OCI-LY1 (cell line): ENCODE measurements at regions not wholly inside any gene's neighbourhood (a gene's known extent, or its start where the extent isn't known, plus 50 kb on each side); places are given as distances from the start of the nearest gene placed in this dataset.

Experiments
- H2AFZ ChIP-seq: fragments of 200-600 bp; sonication (generic), shearing (Covaris generic); 2 replicates; pipeline ENCODE4 v1.6.0; 2014; ENCODE audit warnings: antibody characterized with exemption, mild to moderate bottlenecking, low read length
- H3F3A ChIP-seq: fragments of 200-600 bp; sonication (generic), shearing (Covaris generic); 2 replicates; pipeline ENCODE4 v1.6.0; 2014; ENCODE audit warnings: mild to moderate bottlenecking, antibody characterized with exemption, low read length, moderate library complexity; ENCODE audit not compliant: insufficient read depth
- H3K27ac ChIP-seq: fragments of 200-600 bp; sonication (generic); 2 replicates; pipeline ENCODE4 v1.5.1; 2014; ENCODE audit warnings: low read length, mixed run types, mild to moderate bottlenecking, low read depth; ENCODE audit not compliant: poor library complexity, severe bottlenecking
- H3K27me3 ChIP-seq: fragments of 200-600 bp; sonication (generic); 2 replicates; pipeline ENCODE4 v1.6.0; 2014; ENCODE audit warnings: antibody characterized with exemption, mild to moderate bottlenecking, low read length, moderate library complexity; ENCODE audit not compliant: insufficient read depth
- H3K36me3 ChIP-seq: fragments of 200-600 bp; sonication (generic); 2 replicates; pipeline ENCODE4 v1.6.1; 2014; ENCODE audit warnings: mild to moderate bottlenecking, antibody characterized with exemption, low read length, moderate library complexity, mixed read lengths; ENCODE audit not compliant: insufficient read depth
- H3K4me1 ChIP-seq: fragments of 200-600 bp; sonication (generic); 2 replicates; pipeline ENCODE4 v1.5.1; 2014; ENCODE audit warnings: mild to moderate bottlenecking, low read length, moderate library complexity; ENCODE audit not compliant: insufficient read depth, severe bottlenecking
- H3K4me2 ChIP-seq: fragments of 200-600 bp; sonication (generic), shearing (Covaris generic); 2 replicates; pipeline ENCODE4 v1.6.1; 2014; ENCODE audit warnings: low read length
- H3K4me3 ChIP-seq: fragments of 200-600 bp; sonication (generic); 2 replicates; pipeline ENCODE4 v1.5.1; 2014; ENCODE audit warnings: low read length, low read depth, mild to moderate bottlenecking, mixed read lengths; ENCODE audit not compliant: poor library complexity, severe bottlenecking
- H3K79me2 ChIP-seq: fragments of 200-600 bp; shearing (Covaris generic); 2 replicates; pipeline ENCODE4 v1.6.1; 2016; ENCODE audit warnings: mixed run types, low read length, mixed read lengths; ENCODE audit not compliant: insufficient read depth
- H3K9ac ChIP-seq: fragments of 200-600 bp; sonication (generic), shearing (Covaris generic); 2 replicates; pipeline ENCODE4 v1.6.1; 2014; ENCODE audit warnings: mild to moderate bottlenecking, low read length, mixed read lengths
- H3K9me2 ChIP-seq: fragments of 200-600 bp; sonication (generic), shearing (Covaris generic); 2 replicates; pipeline ENCODE4 v1.6.1; 2014; ENCODE audit warnings: low read depth, mild to moderate bottlenecking, low read length, mixed read lengths
- H3K9me3 ChIP-seq: fragments of 200-600 bp; shearing (Covaris generic); 2 replicates; pipeline ENCODE4 v1.6.1; 2014; ENCODE audit warnings: low read length, mixed read lengths
- H4K20me1 ChIP-seq: fragments of 200-600 bp; sonication (generic), shearing (Covaris generic); 2 replicates; pipeline ENCODE4 v1.6.0; 2016; ENCODE audit warnings: mild to moderate bottlenecking, low read length; ENCODE audit not compliant: insufficient read depth
- CTCF ChIP-seq: fragments of 200-600 bp; sonication (generic), shearing (Covaris generic); IDR thresholded peaks from 2 replicates; pipeline ENCODE4 v1.5.1; 2017; ENCODE audit warnings: mild to moderate bottlenecking, antibody characterized with exemption, low read length, moderate library complexity, mixed read lengths
- EZH2 ChIP-seq: fragments of 200-600 bp; sonication (generic), shearing (Covaris generic); IDR thresholded peaks from 2 replicates; pipeline ENCODE4 v1.8.0; 2017; ENCODE audit warnings: borderline replicate concordance, mixed run types, mild to moderate bottlenecking, antibody characterized with exemption, low read length, moderate library complexity, mixed read lengths

GRCh38 chr5:154559398-154560276, 81.6 kb upstream of the HAND1 start:
- Histone ChIP-seq H3K9me2 (no peaks in the 10 kb centered on the region), H3K27me3 (0 out of 2 replicates have a peak, but pooled peaks cover 3% of the 10 kb centered on the region), H3F3A (no peaks in the 10 kb centered on the region), H3K36me3 (no peaks in the 10 kb centered on the region), H3K27ac (no peak overlapping the region), H3K4me2 (no peak overlapping the region), H4K20me1 (no peaks in the 10 kb centered on the region), H3K4me3 (no peak overlapping the region), H2AFZ (no peak overlapping the region), H3K9me3 (no peaks in the 10 kb centered on the region), H3K9ac (no peak overlapping the region), H3K4me1 (no peaks in the 10 kb centered on the region), H3K79me2 (no peaks in the 10 kb centered on the region)
- no peak for TF ChIP-seq EZH2
- no peak for TF ChIP-seq CTCF

GRCh38 chr5:154557548-154557947, 79.5 kb upstream of the HAND1 start:
- TF ChIP-seq EZH2 (no peak), CTCF (no peak)
- H3K79me2 ChIP-seq = no peaks in the 10 kb centered on the region
- H3F3A ChIP-seq = no peaks in the 10 kb centered on the region
- 0 out of 2 replicates have a peak, but pooled peaks cover 3% of the 10 kb centered on the region for H3K9me3 ChIP-seq
- H3K4me3 ChIP-seq = no peak overlapping the region
- H3K4me1 ChIP-seq = no peaks in the 10 kb centered on the region
- H3K27ac ChIP-seq = no peak overlapping the region
- no peak overlapping the region for H3K9ac ChIP-seq
- no peaks in the 10 kb centered on the region for H4K20me1 ChIP-seq
- no peak overlapping the region for H3K4me2 ChIP-seq
- H3K27me3 ChIP-seq = no peaks in the 10 kb centered on the region
- H3K36me3 ChIP-seq = no peaks in the 10 kb centered on the region
- no peaks in the 10 kb centered on the region for H3K9me2 ChIP-seq
- no peak overlapping the region for H2AFZ ChIP-seq

- no peaks in the 10 kb centered on the region for H3F3A ChIP-seq
- no peaks in the 10 kb centered on the region for H4K20me1 ChIP-seq
- TF ChIP-seq EZH2 (no peak), CTCF (no peak)
- no peak overlapping the region for H2AFZ ChIP-seq
- 0 out of 2 replicates have a peak, but pooled peaks cover 4% of the 10 kb centered on the region for H3K27me3 ChIP-seq
- no peaks in the 10 kb centered on the region for H3K36me3 ChIP-seq
- H3K4me1 ChIP-seq = no peaks in the 10 kb centered on the region
- H3K9ac ChIP-seq = no peak overlapping the region
- H3K4me2 ChIP-seq = no peak overlapping the region
- H3K27ac ChIP-seq = no peak overlapping the region
- H3K9me3 ChIP-seq = no peaks in the 10 kb centered on the region
- H3K79me2 ChIP-seq = no peaks in the 10 kb centered on the region
- H3K9me2 ChIP-seq = no peaks in the 10 kb centered on the region
- no peak overlapping the region for H3K4me3 ChIP-seq
Measured at GRCh38 chr5:154547551-154547950, 69.5 kb upstream of the HAND1 start.
